C4-2B (cell line): ENCODE measurements at regions not wholly inside any gene's neighbourhood (a gene's known extent, or its start where the extent isn't known, plus 50 kb on each side); places are given as distances from the start of the nearest gene placed in this dataset.

Experiments used
- ZFX ChIP-seq: fragments of 450-650 bp; IDR thresholded peaks from 2 replicates; pipeline ENCODE4 v1.6.1; 2017
- TF ChIP-seq, protein P1 (sequence below): fragments of 450-650 bp; conservative IDR thresholded peaks from 2 replicates; pipeline ENCODE4 v1.5.1; 2017; ENCODE audit warnings: mild to moderate bottlenecking

DNA sequence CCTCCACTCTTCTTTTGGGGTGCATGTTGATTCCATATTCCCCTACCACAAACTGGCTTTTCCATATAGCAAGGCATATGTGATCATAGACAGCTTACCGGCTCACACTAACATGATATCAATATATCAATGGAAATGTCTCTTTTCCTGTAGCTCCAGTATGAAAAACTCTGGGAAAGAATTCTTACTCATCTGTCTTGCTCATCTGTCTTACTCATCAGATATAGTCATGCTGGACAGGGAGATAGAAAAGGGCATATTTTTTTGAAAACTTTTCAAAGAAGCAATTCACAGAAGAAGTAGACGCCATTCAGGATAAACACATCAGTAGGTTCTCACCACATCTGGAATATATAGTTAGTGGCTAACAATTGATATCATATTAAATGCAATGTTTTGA, 794.7 kb downstream of the RAB28 start:
- TF ChIP-seq, protein P1, sequence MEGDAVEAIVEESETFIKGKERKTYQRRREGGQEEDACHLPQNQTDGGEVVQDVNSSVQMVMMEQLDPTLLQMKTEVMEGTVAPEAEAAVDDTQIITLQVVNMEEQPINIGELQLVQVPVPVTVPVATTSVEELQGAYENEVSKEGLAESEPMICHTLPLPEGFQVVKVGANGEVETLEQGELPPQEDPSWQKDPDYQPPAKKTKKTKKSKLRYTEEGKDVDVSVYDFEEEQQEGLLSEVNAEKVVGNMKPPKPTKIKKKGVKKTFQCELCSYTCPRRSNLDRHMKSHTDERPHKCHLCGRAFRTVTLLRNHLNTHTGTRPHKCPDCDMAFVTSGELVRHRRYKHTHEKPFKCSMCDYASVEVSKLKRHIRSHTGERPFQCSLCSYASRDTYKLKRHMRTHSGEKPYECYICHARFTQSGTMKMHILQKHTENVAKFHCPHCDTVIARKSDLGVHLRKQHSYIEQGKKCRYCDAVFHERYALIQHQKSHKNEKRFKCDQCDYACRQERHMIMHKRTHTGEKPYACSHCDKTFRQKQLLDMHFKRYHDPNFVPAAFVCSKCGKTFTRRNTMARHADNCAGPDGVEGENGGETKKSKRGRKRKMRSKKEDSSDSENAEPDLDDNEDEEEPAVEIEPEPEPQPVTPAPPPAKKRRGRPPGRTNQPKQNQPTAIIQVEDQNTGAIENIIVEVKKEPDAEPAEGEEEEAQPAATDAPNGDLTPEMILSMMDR = no peak
- TF ChIP-seq ZFX = no peak
